SIG-M5 (cell line): ENCODE measurements at regions not wholly inside any gene's neighbourhood (a gene's known extent, or its start where the extent isn't known, plus 50 kb on each side); places are given as distances from the start of the nearest gene placed in this dataset.

Experiments used
- DNase-seq: peaks from one replicate; lab custom pipeline; 2025; lab: John Stamatoyannopoulos, UW

DNA sequence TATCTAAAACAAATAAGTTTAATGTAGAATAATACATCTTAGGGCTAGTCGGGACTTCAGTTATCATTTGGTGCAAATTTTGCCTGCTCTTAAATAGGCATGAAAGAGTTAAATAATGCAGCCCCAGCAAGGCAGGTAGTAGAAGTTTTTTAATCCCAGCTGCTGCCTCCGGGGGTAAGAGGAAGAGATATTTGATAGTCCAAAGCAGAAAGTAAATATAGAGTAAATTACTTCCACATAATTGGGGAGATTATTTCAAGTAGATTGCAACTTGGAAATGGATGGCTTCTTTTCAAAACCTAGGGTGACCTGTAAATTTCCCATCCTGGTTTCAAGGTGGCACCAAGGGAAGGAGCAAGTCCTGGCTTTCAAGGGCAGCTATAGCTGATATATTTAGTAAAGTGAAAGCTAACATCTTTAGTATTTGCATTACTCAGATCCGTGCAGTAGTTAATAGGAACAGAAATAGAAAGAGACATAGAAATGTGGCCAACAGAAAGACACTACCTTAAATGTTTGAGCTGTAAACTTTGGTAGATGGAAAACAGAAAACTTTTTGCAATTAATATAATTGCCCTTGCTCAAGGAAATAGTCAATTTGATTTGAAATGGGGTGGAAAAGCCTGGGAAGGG is 109.1 kb downstream of the LMO4 start:
- no peak for DNase-seq

DNA sequence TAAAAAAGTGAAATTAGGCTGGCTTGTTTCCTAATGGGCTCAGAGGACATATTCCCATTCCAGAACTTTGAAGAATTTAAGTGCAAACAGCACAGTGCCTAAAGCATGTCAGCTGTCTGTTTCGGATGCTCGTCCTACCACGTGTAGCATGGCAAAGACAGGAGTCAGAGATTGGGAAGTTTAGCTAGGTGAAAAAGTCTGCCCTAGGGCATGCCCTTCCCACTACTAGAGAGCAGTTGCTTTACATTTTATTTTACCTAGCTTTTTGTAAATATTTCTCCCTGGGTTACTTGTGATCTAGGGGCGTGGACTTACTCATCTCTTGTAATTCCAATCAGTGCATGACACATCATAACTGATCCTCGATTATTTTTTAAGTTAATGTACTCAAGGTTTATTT is 111.1 kb downstream of the LMO4 start:
- DNase-seq = no peak

DNA sequence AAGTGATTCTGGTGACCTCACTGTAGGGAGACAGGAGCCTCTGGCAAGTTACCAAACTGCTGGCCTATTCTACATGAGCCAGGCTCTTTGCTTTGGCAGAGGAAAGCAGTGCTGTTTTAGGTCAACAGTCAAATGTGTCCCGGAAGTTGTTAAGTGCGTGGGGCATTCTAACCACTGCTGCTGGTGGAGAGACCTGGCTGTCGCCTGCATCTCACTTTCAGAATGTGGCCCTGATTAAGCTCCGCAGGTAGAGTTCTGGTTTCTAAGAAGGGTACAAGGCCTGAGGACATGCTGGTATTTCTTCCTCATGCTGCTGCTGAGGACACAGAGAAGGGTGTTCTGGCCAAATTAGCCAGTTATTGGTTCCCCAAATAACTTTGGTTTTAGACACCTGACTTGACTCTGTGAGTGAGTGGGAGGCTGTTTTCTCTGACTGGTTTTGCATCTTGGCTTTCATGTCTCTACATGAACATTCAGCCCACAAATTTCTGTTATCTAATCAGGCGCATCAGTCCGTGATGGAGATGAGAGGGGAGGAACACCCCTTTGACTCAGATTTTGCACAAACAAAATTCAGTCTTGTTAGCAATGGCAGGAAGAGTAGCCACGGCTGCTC is 120.8 kb downstream of the LMO4 start:
- DNase-seq = no peak

DNA sequence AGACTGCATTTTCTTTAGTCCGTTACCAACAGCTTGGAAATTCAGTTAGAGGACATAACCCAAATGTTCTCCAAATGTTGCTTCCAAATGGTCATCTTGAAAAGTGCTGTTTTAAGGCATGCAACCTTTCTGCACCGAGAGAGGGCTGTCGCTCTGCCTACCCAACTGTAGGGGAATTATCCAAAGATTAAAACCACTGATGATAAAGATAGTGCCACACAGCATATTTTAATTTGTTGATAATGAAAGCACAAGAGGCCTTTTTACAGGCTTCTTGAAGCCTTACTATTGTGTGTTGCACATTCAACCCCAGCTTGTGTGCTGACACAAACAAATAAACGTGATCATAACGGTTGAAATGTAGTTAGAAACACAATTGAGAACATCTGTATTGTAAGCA is 121.5 kb downstream of the LMO4 start:
- no peak for DNase-seq

DNA sequence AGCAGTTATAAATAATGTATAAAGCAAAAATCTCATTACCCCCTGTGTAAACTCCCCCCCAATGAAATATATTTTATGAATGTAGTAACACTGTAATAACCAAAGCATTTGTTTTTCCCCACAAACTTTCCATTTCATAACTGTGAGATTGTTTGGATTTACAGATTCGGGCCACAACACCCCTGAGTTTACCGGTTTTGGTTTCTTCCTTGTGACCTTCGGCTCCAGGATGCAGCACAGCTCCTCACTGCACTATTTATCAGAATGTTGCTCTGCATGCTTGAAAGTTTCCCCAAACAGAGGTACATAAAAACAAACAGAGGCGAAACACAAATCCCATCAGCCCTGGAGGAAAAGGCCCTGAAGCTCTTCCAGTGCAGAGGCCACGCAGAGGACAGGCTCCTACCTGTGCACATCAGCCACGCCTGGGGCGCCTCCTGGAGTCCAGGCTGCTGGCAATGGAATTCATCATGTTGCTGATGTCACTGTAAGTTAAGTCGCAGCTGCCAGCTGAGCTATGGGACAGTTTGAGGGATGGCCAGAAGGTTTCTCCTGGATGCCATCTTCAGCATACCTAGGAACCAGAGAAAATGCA is 122.0 kb downstream of the LMO4 start:
- DNase-seq = no peak

DNA sequence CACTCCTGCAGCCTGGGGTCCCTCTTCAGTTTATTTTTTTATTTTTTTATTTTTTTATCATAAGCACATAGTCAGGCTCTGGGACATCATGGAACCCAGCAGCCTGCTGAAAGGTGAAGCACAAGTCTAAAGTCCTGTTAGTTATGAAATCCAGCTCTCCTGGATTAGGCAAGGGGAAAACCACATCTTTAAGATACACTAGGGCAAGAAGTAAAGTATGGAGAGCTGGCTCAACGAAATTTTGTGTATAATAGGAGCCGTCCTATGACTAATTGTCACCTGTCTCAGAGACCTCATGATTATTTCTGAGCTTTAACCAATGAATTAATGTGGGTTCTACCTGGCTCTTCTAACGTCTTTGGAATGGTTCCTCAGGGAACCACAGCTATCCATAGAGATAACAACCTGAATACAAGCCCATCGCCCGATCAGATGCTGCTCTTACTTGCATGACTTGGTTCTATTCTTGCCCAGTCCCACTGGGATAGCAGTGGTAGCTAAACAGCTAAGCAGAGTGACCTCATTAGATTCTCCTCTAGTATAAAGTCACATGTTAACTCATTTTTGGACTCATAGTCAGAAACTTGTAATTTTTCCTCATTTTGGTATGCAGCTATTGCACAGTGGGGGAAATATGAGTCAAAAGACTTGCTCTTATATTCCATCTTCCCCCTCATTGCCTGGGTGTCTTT is 122.7 kb downstream of the LMO4 start:
- no peak for DNase-seq

DNA sequence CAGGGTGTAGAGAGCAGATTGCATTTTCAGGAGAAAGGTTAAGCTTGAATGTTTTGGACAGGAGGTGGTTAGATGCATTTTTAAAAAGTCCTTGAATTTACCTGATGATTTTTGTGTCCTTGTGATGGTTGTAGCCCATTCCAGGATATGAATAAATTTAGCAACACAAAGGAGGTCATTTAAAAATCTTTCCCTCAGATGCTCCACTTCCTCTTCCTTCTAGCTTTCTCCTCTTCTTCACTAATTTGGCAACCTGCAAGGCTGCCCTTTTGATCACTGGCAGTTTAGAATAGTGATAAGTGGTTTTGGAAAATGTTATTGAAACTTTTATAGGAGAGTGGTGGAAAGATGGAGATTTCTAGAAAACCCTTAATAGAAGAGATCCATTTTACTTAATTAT is 124.0 kb downstream of the LMO4 start:
- no peak for DNase-seq

DNA sequence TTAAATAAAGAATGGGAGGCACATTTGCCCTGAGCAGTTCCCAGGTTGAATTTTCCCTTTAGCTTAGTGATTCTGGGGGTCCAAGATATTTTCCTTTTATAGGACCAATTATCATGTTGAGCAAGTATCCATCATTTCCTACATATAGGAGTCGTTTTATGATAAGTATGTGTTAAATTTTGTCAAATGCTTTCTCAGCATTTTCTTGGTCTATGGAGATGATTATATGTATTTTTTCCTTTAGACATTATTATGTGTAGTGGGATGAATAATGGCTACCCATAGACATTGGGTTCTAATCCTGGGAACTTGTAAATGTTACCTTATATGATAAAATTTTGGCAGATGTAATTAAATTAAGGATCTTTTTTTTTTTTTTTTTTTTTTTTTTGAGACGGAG is 128.7 kb downstream of the LMO4 start:
- no peak for DNase-seq

DNA sequence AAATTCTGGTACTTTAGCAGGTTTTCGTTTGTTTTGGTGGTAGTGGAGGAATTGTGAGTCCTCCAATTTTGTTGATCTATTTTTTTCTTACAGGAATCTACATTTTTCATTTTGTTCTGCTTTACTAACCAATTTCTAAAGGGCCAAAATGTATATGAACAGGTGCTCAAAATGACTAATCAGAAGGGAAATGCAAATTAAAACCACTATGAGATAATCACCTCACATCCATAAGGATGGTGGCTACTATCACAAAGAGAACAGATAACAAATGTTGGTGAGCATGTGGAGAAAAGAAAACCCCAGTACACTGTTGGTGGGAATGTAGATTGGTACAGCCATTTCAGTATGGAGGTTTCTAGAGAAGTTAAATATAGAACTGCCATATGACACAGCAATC is 134.2 kb downstream of the LMO4 start:
- no peak for DNase-seq

DNA sequence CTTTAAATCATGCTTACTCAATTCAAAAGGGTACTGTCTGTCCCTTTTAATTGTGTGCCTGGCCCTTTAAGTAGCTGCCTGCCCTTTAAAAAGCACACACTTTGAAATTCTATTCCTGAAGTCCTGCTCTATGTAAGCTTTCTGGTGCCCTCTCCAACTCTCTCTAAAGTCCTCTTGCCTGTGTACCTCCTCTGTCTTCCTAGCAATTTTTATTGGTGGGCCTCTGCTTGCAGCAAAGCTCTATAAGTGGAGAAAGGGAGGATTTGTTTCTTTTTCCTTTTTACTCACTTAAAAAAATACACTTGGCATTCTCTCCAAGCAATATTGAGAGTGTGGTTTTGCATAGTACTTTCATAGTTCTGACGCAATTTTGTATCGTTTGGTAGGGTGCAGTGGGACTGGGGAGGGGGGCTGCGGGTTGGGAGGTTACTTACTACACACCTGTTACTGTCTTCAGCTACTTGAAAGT is 135.4 kb downstream of the LMO4 start:
- DNase-seq = no peak

DNA sequence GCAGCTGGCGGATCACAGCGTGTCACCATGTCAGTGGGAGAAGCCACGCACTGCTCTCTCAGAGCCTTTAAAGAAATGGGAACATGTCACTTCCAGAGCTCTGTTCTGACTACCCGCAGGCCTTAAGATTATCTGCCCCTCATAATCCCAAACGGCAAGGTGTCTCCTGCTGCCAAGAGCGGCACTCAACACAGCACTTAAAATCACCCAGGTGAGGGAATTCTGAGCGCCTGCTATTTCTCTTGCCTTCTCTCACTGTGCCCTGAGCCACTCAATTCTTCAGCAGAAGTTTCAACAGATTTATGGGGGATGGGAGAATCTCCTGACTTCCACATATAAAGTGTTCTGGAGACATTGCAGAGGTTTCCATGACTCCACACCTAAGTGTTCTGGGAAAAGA is 137.9 kb downstream of the LMO4 start:
- no peak for DNase-seq

DNA sequence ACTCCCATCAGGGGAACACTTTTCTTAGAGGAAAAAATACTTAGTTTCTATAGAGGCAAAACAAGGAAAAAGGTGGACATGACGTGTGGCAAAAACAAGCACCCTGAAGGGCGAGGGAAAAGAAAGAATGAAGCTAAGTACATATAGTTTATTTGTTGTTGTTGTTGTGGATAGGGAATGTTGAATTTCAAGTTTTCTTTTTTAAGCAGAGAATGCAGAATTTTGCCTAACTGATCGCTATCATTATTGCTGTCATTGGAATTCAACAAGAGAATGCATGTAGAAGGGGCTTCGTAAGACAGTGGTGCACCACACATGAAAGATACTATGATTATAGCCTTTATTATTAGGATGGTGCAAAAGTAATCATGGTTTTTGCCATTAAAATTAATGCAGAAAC is 144.0 kb downstream of the LMO4 start:
- DNase-seq = no peak

DNA sequence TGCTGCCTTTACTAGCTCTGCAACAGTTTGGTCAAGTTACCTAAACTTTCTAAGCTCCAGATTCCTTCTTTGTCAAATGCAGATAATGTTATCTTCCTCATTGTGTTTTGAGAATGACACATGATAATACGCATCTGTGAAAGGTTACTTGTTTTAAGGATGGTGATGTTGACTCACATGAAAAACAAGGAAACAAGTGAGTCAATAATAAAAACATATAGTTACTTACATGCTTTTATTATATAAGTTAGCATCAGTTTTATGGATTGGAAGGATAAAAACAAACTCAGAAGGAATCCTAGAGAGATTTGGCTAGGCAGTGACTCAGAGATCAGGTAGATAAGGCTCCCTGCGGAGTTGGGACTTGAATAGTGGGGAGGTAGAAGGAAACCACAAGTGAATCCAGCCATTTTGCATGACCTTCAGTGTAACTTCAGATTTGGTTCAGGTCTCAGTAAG is 144.6 kb downstream of the LMO4 start:
- no peak for DNase-seq

DNA sequence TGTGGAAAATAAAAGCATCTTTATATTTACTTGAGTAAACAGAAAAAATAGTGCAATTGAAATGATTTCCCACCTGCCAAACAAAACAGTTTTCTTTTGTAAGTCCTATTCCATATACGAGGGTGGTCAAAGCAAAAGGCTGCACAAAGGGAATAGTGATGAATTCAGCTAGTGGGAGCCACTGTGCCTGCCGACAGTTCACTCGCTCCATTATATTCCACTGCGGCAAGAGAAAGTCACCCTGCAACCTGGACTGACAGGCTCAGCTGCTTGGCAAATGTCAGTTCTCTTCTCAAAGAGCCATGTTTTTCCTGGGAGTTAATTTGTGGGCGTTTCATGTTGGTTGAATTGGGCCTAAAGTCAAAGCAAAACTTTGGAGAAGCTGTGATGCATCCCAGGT is 145.4 kb downstream of the LMO4 start:
- DNase-seq = no peak

DNA sequence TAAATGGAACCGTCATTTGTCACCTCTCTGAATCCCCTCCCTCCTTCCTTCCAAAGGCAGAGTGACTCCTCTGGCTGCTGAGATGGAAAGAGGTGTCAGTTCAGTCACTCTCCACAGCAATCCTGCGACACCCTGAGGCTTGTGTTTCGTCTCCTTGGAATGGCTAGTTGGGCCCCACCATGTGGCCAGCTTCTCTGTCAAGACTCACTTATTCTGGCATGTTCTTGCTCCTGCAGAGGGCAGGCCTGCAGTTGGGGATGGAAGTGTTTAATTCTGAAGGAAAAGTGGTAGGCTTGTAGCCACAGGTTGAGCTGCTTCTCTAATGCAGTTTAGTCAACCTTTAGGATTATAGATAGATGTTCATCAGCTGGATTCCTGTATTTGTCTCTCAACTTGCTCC is 149.6 kb downstream of the LMO4 start:
- no peak for DNase-seq

DNA sequence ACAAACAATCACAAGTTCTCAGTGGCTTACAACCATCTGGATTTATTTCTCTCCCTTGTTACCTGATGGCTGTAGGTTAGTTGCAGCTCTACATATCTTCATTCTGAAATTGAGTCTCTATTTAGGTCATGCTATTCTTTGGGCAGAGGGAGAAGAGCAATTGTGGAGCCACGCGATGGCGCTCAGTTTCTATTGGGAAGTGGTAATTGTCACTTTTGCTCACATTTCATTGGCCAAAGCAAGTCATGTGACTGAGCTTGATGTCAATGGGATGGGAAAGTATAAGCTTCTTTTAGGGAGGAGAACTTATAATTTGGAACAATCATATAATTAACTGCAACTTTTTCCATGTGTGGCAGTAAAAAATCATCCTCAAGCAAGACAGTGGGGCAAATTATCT is 166.5 kb downstream of the LMO4 start:
- no peak for DNase-seq

DNA sequence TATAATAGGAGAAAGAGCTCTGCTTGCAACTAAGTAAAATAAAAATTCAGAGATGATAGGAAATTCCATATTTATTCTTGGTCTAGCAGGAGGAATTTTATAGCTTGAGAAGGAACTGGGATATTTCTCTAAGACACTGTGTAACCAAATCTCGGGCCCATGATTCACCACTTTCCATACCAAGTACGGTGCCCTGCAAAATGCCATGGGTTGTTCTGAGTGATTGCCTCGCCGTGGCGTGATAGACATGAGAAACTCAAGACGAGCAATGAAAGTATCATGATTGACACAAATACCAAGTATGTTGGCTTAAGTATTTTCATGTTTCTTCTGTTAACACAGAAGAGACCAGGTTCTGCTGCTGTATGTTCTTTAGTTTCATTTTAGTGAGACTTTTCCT is 167.2 kb downstream of the LMO4 start:
- DNase-seq = no peak

DNA sequence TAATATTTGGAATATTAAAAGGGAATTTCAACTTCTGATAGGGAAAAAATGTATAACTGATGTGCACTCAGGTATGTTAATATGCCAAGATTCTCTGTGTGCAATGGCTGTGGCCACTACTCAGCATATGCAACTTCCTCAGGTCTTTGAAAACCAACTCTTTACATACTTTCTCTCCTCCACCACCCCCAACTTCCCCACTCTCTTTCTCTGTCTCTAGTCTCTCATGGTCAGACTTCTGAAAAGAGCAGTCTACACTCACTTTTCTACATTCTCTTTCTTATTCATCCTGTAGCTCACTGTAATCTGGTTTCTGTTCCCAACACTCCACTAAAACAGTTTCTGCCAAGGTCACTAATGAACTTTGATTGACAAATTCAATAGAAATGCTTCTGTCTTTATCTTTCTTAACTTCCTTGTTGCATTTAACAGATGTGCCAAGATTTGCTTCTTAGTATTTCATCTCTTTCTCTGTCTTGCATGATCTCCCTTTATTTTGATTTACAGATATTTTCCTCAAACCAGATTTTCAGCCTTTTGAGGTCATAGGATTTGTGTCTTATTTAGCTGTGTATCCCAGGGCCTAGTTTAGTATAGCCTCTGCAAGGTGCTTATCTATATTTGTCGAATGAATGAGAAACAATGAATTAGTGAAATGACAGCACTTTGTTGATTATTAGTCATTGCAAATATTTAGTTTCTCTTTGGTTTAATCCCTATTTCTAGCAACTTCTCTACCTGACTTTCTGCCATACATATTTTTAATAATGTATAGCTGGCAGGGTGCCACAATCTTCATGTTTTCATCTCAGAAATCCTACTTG is 168.9 kb downstream of the LMO4 start:
- DNase-seq = no peak

DNA sequence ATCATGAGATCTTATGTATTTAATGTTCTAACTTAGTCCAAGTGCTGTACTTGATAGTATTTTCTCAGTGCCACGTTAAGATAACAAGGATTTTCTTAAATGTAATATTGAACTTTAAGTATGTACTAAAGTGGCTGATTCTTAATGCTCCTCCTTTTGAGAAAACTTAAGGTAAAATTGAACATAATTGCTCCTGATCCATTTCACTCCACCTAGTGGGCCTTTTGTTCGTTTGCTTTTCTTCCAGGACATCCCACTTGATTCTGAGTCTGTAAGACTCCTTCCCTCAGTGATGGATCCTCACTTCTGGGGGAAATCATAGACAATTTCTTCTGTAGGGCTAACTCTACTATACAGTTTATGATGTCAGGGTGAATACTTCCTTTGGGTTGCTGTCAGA is 173.1 kb downstream of the LMO4 start:
- no peak for DNase-seq

DNA sequence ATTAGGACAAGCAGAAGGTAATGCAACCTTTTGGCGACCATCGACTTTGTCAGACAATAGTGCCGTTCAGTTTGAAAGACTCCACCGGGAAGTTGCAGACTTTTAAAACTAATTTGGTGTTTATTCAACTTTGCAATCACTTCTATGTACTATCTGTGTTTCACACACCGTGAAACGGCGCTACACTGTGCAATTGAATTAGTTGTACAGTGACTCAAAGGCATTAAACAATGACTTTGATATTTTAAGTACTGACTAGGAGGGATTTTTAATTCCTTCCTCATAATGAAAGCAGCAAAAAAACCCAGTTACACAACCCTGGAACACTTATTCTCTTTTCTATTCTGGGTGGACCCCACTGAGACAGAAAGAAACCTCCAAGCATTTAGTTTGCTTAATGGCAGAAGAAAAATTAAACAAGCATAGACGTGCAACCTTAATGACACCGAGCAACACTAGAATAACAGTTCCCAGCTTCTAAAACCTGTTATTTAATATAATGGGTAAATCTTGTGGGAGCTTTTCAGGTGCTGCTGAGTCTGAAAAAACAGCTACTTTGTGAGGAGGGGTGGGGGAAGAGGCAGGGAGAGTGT is 176.8 kb downstream of the LMO4 start:
- DNase-seq = no peak

DNA sequence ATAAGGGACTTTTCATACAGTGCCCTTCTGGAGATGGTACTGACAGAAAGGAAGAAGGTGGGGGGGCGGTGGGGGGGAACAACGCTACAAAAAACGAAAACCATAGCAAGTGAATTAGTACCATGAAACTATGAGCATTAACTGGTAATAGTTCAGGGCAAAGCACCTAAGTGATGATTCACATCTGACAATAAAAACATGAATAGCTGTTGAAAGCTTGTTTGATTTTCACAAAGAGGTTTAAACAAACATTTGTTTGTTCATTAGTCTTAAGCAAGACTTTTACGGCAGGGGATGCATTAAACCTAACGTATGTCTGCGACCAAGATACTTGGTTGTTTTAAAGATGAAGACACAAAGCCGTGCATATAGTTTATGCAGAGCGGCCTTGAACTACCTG is 177.5 kb downstream of the LMO4 start:
- no peak for DNase-seq

DNA sequence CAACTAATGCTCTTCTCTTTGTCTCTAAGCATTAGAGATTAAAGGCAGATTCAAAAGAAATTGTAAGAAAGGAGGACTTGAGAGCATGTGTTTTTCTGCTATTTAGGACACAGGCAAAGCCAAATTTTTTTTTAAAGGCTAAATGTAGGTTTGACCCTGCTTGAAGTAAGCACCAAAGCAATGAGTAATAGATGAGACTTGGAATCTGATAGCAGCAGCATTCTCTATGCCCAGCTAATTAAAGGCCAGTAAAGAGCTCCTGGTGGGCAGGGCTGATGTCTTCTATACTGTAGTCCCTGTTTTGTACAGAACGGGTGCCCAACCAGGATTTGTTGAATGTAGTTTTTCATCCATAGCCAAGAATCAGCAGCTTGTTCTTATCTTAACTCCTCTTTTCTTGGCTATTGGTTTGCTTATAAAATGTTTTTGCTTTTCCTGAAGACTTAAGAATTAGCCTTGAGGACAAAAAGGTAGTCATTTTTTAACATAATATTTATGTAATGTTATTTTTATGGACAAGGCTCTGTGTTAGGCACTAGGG is 179.6 kb downstream of the LMO4 start:
- DNase-seq = no peak
